ENCODE measurements at regions not wholly inside any gene's neighbourhood (a gene's known extent, or its start where the extent isn't known, plus 50 kb on each side); places are given as distances from the start of the nearest gene placed in this dataset.
A peak's percentile ranks its signal among the peaks of the same experiment; 100 is the strongest.

DNA sequence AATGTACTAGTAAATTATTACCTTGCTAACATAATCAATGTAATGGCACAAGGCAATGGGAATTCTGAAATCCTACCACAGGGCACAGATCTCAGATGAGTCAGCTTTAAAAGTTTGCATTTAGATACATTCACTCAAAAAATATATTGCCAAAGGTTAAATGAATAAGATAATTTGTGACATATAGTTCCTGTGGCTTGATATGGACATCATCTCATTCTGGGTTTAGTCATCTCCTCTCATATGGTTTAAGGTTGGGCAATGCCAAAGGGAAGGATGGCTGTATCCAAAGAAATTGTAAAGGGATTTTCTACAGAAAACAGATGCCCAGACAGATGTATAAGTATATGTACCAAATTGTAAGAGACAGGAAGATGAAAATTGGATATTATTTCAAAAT, 1065.0 kb downstream of the LRFN5 start:
- H3K27me3 ChIP-seq (ENCODE audit: control insufficient read depth, insufficient read depth, low read length), result no peaks in the 10 kb centered on the region
- no peaks in the 10 kb centered on the region for H3K36me3 ChIP-seq (ENCODE audit: control insufficient read depth, insufficient read depth, low read length)
- DNase-seq (ENCODE audit: low read depth) (no peak), FAIRE-seq (no peak)
- TF ChIP-seq, protein P1, sequence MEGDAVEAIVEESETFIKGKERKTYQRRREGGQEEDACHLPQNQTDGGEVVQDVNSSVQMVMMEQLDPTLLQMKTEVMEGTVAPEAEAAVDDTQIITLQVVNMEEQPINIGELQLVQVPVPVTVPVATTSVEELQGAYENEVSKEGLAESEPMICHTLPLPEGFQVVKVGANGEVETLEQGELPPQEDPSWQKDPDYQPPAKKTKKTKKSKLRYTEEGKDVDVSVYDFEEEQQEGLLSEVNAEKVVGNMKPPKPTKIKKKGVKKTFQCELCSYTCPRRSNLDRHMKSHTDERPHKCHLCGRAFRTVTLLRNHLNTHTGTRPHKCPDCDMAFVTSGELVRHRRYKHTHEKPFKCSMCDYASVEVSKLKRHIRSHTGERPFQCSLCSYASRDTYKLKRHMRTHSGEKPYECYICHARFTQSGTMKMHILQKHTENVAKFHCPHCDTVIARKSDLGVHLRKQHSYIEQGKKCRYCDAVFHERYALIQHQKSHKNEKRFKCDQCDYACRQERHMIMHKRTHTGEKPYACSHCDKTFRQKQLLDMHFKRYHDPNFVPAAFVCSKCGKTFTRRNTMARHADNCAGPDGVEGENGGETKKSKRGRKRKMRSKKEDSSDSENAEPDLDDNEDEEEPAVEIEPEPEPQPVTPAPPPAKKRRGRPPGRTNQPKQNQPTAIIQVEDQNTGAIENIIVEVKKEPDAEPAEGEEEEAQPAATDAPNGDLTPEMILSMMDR (IDR thresholded peaks at IDR 0.05; ENCODE audit: insufficient read depth, low read length, severe bottlenecking), result no peak
- H3K4me3 ChIP-seq (ENCODE audit: low read depth, low read length), result no peak overlapping the region

DNA sequence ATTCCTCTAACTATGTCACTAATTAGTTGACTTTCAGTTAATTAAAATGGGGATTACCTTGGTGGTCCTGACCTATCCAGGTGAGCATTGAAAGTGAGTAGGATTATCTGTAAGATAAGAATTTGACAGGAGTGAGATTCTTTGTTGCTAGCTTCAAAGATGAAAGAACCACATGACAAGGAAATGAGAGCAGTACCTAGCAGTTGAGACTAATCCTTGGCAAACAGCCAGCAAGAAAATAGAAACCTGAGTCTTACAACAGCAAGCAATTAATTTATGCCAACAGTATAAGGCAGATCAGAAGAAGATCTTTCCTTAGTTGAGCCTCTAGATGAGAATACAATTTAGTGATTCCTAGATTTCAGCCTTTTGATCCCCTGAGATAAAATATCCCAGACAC, 1058.4 kb downstream of the LRFN5 start:
- FAIRE-seq, result no peak

DNA sequence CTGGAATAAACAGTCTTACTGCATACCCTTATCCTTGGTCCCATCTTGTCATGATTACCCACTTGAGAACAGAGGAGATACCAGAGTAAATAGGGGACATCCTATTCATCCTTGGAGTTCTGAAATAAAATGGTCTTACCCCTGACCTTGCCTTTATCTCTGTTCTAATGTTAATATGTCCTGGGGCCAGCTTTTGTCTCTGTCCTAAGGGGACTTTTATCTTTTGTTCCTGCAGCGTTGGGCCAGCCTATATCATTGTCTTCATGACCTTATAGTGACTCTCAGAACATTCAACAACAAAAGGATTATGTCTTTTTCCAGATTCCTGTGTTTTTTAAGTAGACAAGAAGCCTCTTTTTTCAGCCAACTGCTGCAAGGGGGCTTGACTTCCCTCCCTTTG, 1057.5 kb downstream of the LRFN5 start:
- Histone ChIP-seq H3K36me3 (ENCODE audit: control insufficient read depth, insufficient read depth, low read length) (no peaks in the 10 kb centered on the region), H3K4me3 (ENCODE audit: low read depth, low read length) (no peak overlapping the region), H3K27me3 (ENCODE audit: control insufficient read depth, insufficient read depth, low read length) (no peaks in the 10 kb centered on the region)
- DNase-seq (ENCODE audit: low read depth), result no peak
- TF ChIP-seq, protein P1 (IDR thresholded peaks at IDR 0.05; ENCODE audit: insufficient read depth, low read length, severe bottlenecking), result no peak
- FAIRE-seq, result no peak

More for the DNA sequence above, 1058.4 kb downstream of the LRFN5 start:
- no peak overlapping the region for H3K4me3 ChIP-seq (ENCODE audit: low read depth, low read length)
- peak; percentile 0 for DNase-seq (ENCODE audit: low read depth)
- H3K27me3 ChIP-seq (ENCODE audit: control insufficient read depth, insufficient read depth, low read length), result no peaks in the 10 kb centered on the region
- H3K36me3 ChIP-seq (ENCODE audit: control insufficient read depth, insufficient read depth, low read length), result no peaks in the 10 kb centered on the region
- TF ChIP-seq, protein P1 (IDR thresholded peaks at IDR 0.05; ENCODE audit: insufficient read depth, low read length, severe bottlenecking), result no peak

DNA sequence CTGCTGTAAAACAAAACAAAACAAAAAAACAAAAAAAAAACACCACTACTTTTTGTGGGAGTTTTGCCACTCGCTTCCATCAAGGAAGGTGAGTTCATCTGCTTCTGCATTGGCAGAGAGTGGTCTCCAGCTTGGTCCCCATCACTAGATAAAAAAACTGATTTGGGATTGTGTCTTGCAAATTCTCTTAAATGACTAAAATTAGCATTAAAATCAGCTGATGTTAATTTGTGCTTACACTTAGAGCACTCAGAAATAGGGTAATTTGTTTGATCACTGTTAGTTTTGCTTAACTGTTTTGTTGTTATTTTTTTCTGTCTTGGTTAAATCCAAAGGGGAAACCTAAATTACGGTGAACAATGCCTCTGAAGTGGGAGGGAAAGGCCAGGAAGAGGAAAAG, 1048.0 kb downstream of the LRFN5 start:
- DNase-seq (ENCODE audit: low read depth) (no peak), FAIRE-seq (no peak)
- no peaks in the 10 kb centered on the region for H3K27me3 ChIP-seq (ENCODE audit: control insufficient read depth, insufficient read depth, low read length)
- H3K4me3 ChIP-seq (ENCODE audit: low read depth, low read length), result no peak overlapping the region
- TF ChIP-seq, protein P1 (IDR thresholded peaks at IDR 0.05; ENCODE audit: insufficient read depth, low read length, severe bottlenecking), result no peak
- no peaks in the 10 kb centered on the region for H3K36me3 ChIP-seq (ENCODE audit: control insufficient read depth, insufficient read depth, low read length)

DNA sequence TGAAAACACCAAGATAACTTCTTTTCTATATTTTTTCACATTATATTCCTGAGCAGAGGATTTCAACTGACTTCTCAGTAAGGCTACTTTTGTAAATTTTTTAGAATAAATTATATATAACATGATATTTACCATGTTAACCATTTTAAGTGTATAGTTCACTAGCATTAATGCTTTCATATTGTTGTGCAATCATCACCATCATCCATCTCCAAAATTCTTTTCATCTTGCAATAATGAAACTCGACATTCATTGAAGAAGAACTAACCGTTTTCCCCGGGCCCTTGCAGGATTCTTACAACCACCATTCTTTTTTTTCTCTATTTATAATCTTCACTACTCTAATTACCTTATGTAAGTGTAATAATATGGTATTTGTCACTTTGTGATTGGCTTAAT, 1036.1 kb downstream of the LRFN5 start:
- no peak for DNase-seq (ENCODE audit: low read depth)
- no peak for FAIRE-seq
- Histone ChIP-seq H3K36me3 (ENCODE audit: control insufficient read depth, insufficient read depth, low read length) (no peaks in the 10 kb centered on the region), H3K4me3 (ENCODE audit: low read depth, low read length) (no peak overlapping the region), H3K27me3 (ENCODE audit: control insufficient read depth, insufficient read depth, low read length) (no peaks in the 10 kb centered on the region)
- TF ChIP-seq, protein P1 (IDR thresholded peaks at IDR 0.05; ENCODE audit: insufficient read depth, low read length, severe bottlenecking), result no peak

DNA sequence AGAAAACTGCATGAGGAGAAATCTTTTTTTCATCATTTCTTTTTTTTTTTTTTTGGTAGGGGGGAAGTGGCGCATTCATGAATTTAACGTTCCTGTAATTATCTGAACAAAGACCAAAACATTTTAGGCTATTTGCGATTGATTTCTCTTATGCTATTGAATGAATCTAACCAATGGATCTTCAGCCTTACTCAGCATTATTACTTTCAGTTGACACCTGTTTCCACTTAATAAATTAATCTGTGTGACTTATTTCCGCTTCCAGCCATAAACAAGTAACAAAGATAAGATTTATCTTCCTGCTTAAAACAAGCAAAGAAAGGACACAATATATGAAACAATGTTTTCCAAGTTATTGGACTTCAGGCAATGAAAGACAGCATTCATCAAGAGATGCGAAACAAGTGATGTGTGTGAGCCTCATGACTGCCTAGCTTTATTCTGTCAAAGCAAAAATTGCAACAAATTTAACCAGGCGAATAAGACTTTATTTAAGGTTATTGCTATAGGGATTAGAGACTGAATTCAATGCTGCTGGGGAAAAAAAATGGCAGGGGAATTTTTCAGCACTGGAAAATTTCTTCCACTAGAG, 1026.9 kb downstream of the LRFN5 start:
- DNase-seq (ENCODE audit: low read depth) (no peak), FAIRE-seq (no peak)
- Histone ChIP-seq H3K27me3 (ENCODE audit: control insufficient read depth, insufficient read depth, low read length) (no peaks in the 10 kb centered on the region), H3K36me3 (ENCODE audit: control insufficient read depth, insufficient read depth, low read length) (no peaks in the 10 kb centered on the region), H3K4me3 (ENCODE audit: low read depth, low read length) (no peak overlapping the region)
- TF ChIP-seq, protein P1 (IDR thresholded peaks at IDR 0.05; ENCODE audit: insufficient read depth, low read length, severe bottlenecking), result no peak
